K562 (cell line): ENCODE measurements at regions not wholly inside any gene's neighbourhood (a gene's known extent, or its start where the extent isn't known, plus 50 kb on each side); places are given as distances from the start of the nearest gene placed in this dataset.

ENCODE experiments used
- BRF1 ChIP-seq: IDR thresholded peaks from 3 replicates; pipeline ENCODE4 v1.6.1; 2011; ENCODE audit warnings: borderline replicate concordance, mild to moderate bottlenecking; ENCODE audit not compliant: insufficient read length; ENCODE audit errors: extremely low read depth
- EZH2 ChIP-seq: IDR thresholded peaks from 2 replicates; pipeline ENCODE4 v1.6.1; 2012; ENCODE audit warnings: low read depth, mild to moderate bottlenecking, inconsistent platforms, low read length, borderline replicate concordance
- FOXK2 ChIP-seq, 2 experiments: fragments of 450-650 bp; IDR thresholded peaks in 1 of 2; conservative IDR thresholded peaks in 1 of 2; 2 replicates each; pipeline ENCODE4 v1.6.1; 2016; ENCODE audit warnings: low read depth in 2 of 2, mild to moderate bottlenecking in 1 of 2
- MAFG ChIP-seq: fragments of 450-650 bp; conservative IDR thresholded peaks from 2 replicates; pipeline ENCODE4 v1.6.1; 2016; ENCODE audit warnings: missing genetic modification characterization, missing compliant biosample characterization
- MXI1 ChIP-seq: IDR thresholded peaks from 2 replicates; pipeline ENCODE4 v1.6.1; 2011; ENCODE audit warnings: low read depth, mild to moderate bottlenecking, improper control_type of control experiment, low read length
- SIN3A ChIP-seq, 2 experiments: fragments of 150-350 bp in 1 of 2; IDR thresholded peaks; 2 replicates each; pipeline ENCODE4 v1.6.1; 2011 to 2016; ENCODE audit warnings: borderline replicate concordance in 2 of 2, low read depth in 2 of 2, low read length in 2 of 2, mild to moderate bottlenecking in 2 of 2, moderate library complexity in 2 of 2; ENCODE audit not compliant: control insufficient read depth in 1 of 2
- SMAD1 ChIP-seq: fragments of 150-350 bp; IDR thresholded peaks from 2 replicates; pipeline ENCODE4 v1.6.1; 2014; ENCODE audit warnings: low read length, low read depth; ENCODE audit not compliant: partially characterized antibody
- SMAD4 ChIP-seq: fragments of 250-450 bp; sonication (Bioruptor Pico); conservative IDR thresholded peaks from 2 replicates; pipeline ENCODE4 v1.8.0; 2021; ENCODE audit warnings: inconsistent platforms, mild to moderate bottlenecking, moderate library complexity
- WHSC1 ChIP-seq: IDR thresholded peaks from one replicate; pipeline ENCODE4 v1.6.1; 2012; ENCODE audit warnings: low read length, control low read depth, inconsistent platforms
- ZMIZ1 ChIP-seq, 2 experiments: fragments of 150-350 bp in 1 of 2; IDR thresholded peaks; 2 replicates each; pipeline ENCODE4 v1.6.1; 2012 to 2016; ENCODE audit warnings: low read depth in 2 of 2, low read length in 2 of 2, mild to moderate bottlenecking in 1 of 2, moderate library complexity in 1 of 2
- ZNF282 ChIP-seq: sonication (generic); formaldehyde crosslinking; IDR thresholded peaks from 2 replicates; pipeline ENCODE4 v1.8.1; 2023; ENCODE audit warnings: missing genetic modification reagents

- TF ChIP-seq FOXK2 (conservative IDR thresholded peaks at IDR 0.05 in 1 of 2, IDR thresholded peaks at IDR 0.05 in 1 of 2; ENCODE audit: low read depth in 2 of 2) (peak in 1 of 2 experiments; percentile 20; a peak in 2 of 4 replicates), SMAD4 (CRISPR knock-in tag) (peak; percentile 92), MAFG (peak; percentile 70), SMAD1 (no peak), BRF1 (no peak), ZMIZ1 (IDR thresholded peaks at IDR 0.05; ENCODE audit: low read depth in 2 of 2, low read length in 2 of 2) (peak in 1 of 2 experiments; percentile 5; a peak in 1 of 4 replicates), ZNF282 (no peak), WHSC1 (no peak), EZH2 (no peak), MXI1 (no peak), SIN3A (IDR thresholded peaks at IDR 0.05; ENCODE audit: borderline replicate concordance in 2 of 2, control insufficient read depth in 1 of 2, low read depth in 2 of 2, low read length in 2 of 2) (no peak)
Measured at GRCh38 chr9:124202447-124202971, 55.2 kb upstream of the NEK6 start (continued).
